Psoas muscle (tissue), 7 donors: ENCODE measurements at regions not wholly inside any gene's neighbourhood (a gene's known extent, or its start where the extent isn't known, plus 50 kb on each side); places are given as distances from the start of the nearest gene placed in this dataset.
"Not testable (repeated sequence)": the region's sequence is repeated elsewhere in the genome, so short reads cannot be mapped to it uniquely, and the experiment has no call there.

ENCODE experiments used
- ATAC-seq, 4 donors: fragments of 200-7000 bp; cut with Tn5 transposase; one replicate each; pipeline ENCODE4 v1.9.1; 2020; ENCODE audit warnings: moderate library complexity in 3 of 4, mild to moderate bottlenecking in 2 of 4
- DNase-seq, 2 donors: peaks; one replicate each; pipeline ENCODE4 v3.0.0-alpha.2; 2020
- H3K27ac ChIP-seq: fragments of 200-600 bp; one replicate; pipeline ENCODE4 v1.8.0; 2022
- H3K27me3 ChIP-seq, 3 donors: fragments of 200-600 bp in 1 of 3; one replicate each; pipeline versions ENCODE4 v1.6.1 to v1.8.0; 2013 to 2022; ENCODE audit warnings: low read length in 2 of 3, mild to moderate bottlenecking in 2 of 3, moderate library complexity in 1 of 3; ENCODE audit not compliant: insufficient read depth in 3 of 3
- H3K36me3 ChIP-seq, 2 donors: fragments of 200-600 bp in 1 of 2; one replicate each; pipeline versions ENCODE4 v1.6.1 to v1.8.0; 2013 to 2022; ENCODE audit warnings: low read depth in 1 of 2, mild to moderate bottlenecking in 1 of 2, moderate library complexity in 1 of 2; ENCODE audit not compliant: insufficient read depth in 1 of 2
- H3K4me1 ChIP-seq: fragments of 200-600 bp; one replicate; pipeline ENCODE4 v1.8.0; 2022
- H3K4me3 ChIP-seq: fragments of 200-600 bp; one replicate; pipeline ENCODE4 v1.8.0; 2022; ENCODE audit warnings: mild to moderate bottlenecking
- H3K9me3 ChIP-seq: fragments of 200-600 bp; one replicate; pipeline ENCODE4 v1.8.0; 2022
- CTCF ChIP-seq: fragments of 200-600 bp; IDR thresholded peaks from one replicate; pipeline ENCODE4 v1.8.0; 2022; ENCODE audit warnings: antibody characterized with exemption
- WGBS, 3 donors: extraction: QIAGEN DNeasy Blood & Tissue Kit; methylation state at CpG; one replicate each; pipeline versions ENCODE4 v1.1.6 to v1.1.7; 2013; 5-methylcytosine and 5-hydroxymethylcytosine counted together
- intact Hi-C, 2 donors: fragments of 100-400 bp; cut with DNase I; formaldehyde crosslinking; loops; one replicate each; pipeline versions ENCODE4 v1.11.0 to v1.14.2; 2022
- donor health status: healthy with polysubstance abuse.
- donor health status: DM: no; HTN: no; CAD: no; lungs with moderate emphysema.
- donor health status: Bipolar disorder and iron deficiency.
- donor health status: healthy.
- donor health status: DM: yes; HTN: yes; CAD: no.
- donor health status: DM: no; HTN: no; CAD: no.
- donor health status: DM: yes; HTN: yes; CAD: no.

- DNase-seq (no peak), ATAC-seq (no peak)
- Histone ChIP-seq H3K4me1 (no peaks in the 10 kb centered on the region), H3K27ac (no peak overlapping the region), H3K27me3 (no peaks in the 10 kb centered on the region), H3K9me3 (peaks cover 8% of the 10 kb centered on the region), H3K36me3 (no peaks in the 10 kb centered on the region), H3K4me3 (no peak overlapping the region)
- intact Hi-C loops = no loop called here
- no peak for TF ChIP-seq CTCF
- 59 to 74% (median 71%) methylated on average over 5 of the region's 5 CpGs for WGBS, 3 donors
These were observed 68.1 kb upstream of the SLC22A16 start for GRCh38 chr6:110544472-110544871.

- H3K27ac ChIP-seq = no peak overlapping the region
- intact Hi-C loops = no loop called here
- no peak overlapping the region for H3K4me3 ChIP-seq
- no peak for ATAC-seq
- no peak for TF ChIP-seq CTCF
- H3K27me3 ChIP-seq = no peaks in the 10 kb centered on the region
- no peaks in the 10 kb centered on the region for H3K36me3 ChIP-seq
- WGBS, 3 donors = 73 to 88% (median 79%) methylated on average over 5 of the region's 5 CpGs
- peaks cover 8% of the 10 kb centered on the region for H3K9me3 ChIP-seq
- H3K4me1 ChIP-seq = no peaks in the 10 kb centered on the region
- DNase-seq = no peak
These were observed 66.7 kb upstream of the SLC22A16 start for GRCh38 chr6:110543106-110543505.

DNA sequence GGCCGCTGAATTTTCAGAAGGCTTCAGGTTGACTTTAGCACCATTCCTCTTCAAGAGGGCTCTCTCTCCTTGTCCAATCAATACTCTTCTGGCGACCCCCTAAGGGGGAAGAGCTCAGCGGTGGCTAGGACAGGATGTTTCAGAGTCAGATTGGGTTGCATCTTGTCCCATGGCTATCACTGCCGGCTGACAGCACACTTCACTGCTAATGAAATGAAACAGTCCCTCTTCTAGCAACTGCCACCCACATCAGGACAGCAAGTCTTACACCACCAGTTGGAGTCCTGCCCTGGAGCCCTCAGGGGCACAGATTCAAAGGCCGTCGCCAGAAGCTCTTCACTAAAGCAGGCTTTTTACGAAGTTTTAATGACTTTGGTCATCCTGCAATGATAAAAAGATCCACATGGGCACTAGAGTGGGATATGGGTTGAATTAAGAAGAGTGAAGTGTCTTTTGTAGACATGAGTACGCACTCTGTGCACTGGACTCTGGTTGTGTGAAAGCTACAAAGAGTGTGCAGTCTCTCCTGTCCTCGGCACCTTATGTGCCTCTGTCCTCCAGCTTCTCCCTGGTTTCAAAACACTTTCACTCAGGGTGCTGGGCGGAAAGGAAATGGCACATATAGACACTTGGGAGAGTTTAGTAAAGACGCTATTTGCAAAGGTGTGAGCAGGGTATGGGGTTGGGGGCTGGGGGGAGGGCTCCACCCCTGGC, 66.1 kb upstream of the SLC22A16 start:
- peaks cover 8% of the 10 kb centered on the region for H3K9me3 ChIP-seq
- DNase-seq = no peak
- no peak for ATAC-seq
- no peak overlapping the region for H3K4me3 ChIP-seq
- TF ChIP-seq CTCF = no peak
- no peaks in the 10 kb centered on the region for H3K27me3 ChIP-seq
- no peaks in the 10 kb centered on the region for H3K36me3 ChIP-seq
- intact Hi-C loops = no loop called here
- H3K27ac ChIP-seq = no peak overlapping the region
- no peaks in the 10 kb centered on the region for H3K4me1 ChIP-seq
- 50 to 52% (median 52%) methylated on average over 11 of the region's 11 CpGs for WGBS, 3 donors

DNA sequence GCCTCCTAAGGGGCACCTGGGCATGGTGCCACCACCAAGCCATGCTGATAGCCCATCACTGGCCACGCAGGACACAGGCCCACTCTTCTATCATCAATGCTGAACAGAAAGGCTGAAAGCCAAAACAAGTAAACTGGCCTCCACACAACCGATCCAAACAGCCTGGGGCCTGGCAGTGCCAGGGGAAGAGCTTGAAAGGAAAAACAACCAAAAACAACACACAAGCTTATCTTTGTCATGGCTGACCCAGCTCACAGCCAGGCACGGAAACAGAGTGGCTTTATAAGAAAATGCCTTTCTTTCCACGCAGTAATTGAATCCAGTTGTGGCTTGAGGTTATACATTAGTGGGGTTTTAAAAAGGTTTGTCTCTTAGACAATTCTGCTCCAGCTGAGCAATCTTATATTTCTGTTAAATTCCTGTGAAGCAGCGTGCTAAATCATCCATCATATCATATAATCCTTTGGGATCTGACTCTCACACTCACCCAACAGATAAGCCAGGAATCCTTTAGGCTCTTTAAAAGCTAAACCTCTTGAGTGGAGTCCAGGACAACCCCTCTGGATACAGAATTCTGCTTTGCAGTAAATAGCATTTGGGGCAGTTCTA, 65.4 kb upstream of the SLC22A16 start:
- Histone ChIP-seq H3K4me3 (no peak overlapping the region), H3K9me3 (peaks cover 8% of the 10 kb centered on the region), H3K4me1 (no peaks in the 10 kb centered on the region), H3K27me3 (no peaks in the 10 kb centered on the region), H3K36me3 (no peaks in the 10 kb centered on the region), H3K27ac (no peak overlapping the region)
- ATAC-seq (no peak), DNase-seq (no peak)
- intact Hi-C loops = no loop called here
- WGBS, 3 donors = 28 to 53% (median 34%) methylated on average over 5 of the region's 5 CpGs
- TF ChIP-seq CTCF = no peak

DNA sequence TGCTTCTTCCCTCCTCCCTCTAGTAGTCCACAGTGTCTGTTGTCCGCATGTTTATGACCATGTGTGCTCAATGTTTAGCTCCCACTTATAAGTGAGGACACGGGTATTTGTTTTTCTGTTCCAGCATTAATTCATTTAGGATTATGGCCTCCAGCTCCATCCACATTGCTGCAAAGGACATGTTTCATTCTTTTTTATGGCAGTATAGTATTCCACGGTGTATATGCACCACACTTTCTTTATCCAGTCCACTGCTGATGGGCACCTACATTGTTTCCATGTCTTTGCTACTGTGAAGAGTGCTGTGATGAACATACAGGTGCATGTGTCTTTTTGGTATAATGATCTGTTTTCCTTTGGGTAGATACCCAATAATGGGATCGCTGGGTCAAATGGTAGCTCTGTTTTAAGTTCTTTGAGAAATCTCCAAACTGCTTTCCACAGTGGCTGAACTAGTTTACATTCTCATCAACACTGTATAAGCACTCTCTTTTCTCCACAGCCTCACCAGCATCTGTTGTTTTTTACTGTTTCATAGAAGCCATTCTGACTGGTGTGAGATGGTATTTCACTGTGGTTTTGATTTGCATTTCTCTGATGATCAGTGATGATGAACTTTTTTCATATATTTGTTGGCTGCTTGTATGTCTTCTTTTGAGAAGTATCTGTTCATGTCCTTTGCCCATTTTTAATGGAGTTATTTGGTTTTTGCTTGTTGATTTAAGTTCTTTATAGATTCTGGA, 63.0 kb upstream of the SLC22A16 start:
- H3K4me1 ChIP-seq, H3K36me3 ChIP-seq, H3K27ac ChIP-seq, H3K27me3 ChIP-seq, ATAC-seq, H3K9me3 ChIP-seq, H3K4me3 ChIP-seq, DNase-seq: not testable (repeated sequence)
- intact Hi-C loops = loop anchor here in 1 of 2 donors (10.0 kb wide), 1 partner anchor 145 kb away; no protein-coding TSS in a partner anchor
- WGBS, 3 donors = 95 to 99% (median 96%) methylated on average over 4 of the region's 4 CpGs
